GM19023 (cell line): ENCODE measurements at regions not wholly inside any gene's neighbourhood (a gene's known extent, or its start where the extent isn't known, plus 50 kb on each side); places are given as distances from the start of the nearest gene placed in this dataset.

ENCODE experiments used
- ATAC-seq: cut with Tn5 transposase; IDR thresholded peaks from one replicate; pipeline ENCODE4 v1.9.1; 2021; ENCODE audit warnings: mild to moderate bottlenecking, moderate library complexity; ENCODE audit not compliant: unreplicated experiment

DNA sequence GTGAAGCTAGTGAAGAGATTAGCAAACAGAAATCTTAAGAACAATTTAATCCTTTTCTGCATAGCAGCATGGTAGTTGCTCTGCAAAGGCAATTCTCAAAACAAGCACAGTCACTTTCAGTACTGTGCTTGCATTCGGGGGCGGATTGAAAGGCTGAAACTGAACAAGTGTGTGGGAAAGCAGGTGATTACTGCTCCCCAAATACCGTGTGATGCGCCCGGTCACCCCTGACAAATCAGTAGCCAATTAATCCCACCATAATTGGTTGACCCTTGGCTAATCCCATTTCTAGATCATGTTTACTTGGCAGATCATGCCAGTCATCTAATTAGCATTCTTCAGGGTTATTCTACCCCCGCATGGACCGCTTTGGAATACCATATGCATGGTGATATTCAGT, 76.5 kb upstream of the ADRB1 start:
- no peak for ATAC-seq

- no peak for ATAC-seq
Observed at GRCh38 chr10:113970641-113971040, 73.0 kb upstream of the ADRB1 start.

DNA sequence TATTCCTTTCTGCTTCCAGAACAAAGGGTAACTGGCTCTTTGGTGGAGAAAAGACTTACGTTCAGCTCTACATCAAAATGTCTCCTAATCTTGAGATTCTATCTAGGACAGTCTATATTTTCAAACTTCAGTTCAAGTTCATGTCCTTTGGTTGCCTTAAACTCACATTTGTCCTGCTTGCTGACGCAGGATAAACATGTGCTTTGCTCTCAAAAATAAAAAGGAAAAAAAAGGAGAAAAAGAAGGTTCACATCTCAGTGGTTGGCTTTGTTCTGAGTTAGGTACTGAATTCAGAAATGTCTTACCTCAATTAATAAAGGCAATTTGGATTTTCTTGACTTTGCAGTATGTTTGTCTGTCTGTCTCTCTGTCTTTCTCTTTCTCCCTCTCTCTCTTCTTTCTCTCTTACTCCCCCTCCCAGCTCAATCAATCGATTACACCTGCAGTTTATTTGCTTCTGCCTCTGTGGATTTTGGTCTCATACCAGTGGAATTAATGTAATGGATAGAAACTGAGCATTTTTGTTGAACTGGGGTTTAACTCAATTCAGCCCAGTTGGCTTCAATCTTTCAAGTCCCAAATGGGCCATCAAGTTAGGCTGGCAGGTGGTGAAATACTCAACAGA, 72.2 kb upstream of the ADRB1 start:
- no peak for ATAC-seq

DNA sequence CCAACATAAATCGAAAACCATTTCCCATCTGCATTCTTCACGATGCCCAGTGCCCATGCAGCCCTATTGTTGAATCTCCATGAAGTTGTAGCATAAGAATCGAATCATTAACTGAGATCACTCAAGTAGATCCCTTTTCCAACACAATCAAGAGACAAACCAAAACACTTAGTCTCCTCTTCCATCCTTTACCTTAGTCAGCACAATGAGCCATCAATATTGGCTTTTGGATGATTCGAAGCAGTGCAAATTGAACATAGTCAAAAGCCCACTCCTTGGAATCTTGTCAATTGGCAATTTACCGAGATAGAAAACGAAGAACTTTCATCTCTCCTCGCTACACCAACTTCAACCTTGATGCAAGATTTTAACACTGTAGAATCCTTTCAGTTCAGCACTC, 66.5 kb upstream of the ADRB1 start:
- ATAC-seq = no peak

GRCh38 chr10:113978802-113979201, 64.9 kb upstream of the ADRB1 start:
- no peak for ATAC-seq

DNA sequence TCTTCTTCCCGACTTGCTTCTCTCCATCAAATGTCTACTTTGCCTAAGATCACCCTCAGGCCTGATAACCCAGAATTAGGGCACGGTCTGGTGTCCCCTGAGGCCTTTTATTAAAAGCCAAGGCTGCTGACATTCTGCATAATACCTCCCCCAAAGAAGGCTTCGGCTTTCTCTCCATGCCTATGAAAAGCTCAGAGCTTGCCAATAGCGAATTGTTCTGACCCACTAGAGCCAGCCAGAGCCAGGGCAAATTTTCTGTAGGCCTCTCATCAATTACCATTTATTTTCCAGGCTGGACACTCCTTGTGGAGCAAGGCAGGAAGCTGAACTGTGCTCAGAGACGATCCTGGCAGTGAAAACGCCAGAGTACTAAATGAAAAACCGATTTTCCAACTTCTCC, 64.3 kb upstream of the ADRB1 start:
- ATAC-seq = no peak

- ATAC-seq = no peak
Observed at GRCh38 chr10:113980408-113981087, 63.1 kb upstream of the ADRB1 start.

DNA sequence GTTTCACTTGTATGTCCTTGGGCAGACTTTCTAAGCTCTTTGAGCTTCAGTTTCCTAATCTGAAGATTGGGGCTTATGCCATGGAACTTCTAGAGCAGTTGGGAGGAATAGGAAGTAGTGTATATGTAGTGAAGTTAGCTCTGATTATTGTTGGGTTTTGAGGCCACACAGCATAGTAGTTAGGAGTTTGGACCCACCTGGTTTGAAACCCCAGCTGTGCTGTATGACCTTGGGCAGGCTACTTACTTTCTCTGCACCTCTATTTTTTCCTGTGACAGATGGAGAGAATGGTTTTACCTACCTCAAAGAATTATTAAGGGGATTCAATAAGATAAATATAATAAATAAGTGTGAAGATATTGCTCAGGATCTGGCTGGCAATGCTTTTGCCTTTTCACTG, 61.4 kb upstream of the ADRB1 start:
- ATAC-seq = peak; percentile 29

DNA sequence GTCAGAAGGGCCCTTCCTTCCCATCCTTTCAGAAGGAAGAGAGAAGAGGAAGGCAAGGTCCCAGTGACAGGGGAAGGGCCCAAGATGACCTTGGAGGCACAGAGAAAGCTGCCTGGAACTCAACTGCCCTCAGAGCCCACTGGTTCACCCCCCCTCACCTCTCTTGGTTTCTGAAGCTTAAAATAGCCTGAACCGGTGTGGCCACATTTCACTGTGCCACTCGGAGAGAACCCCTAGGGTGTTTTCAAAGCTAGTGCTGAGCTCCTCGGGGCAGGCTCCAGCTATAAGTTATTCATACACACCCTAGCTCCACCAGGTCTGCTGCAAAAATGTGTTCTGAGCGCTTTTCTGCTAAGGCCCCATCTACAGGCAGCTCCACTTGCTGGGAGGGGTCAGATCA, 60.9 kb upstream of the ADRB1 start:
- peak; percentile 90 for ATAC-seq

- no peak for ATAC-seq
Observed at GRCh38 chr10:113983552-113983951, 60.1 kb upstream of the ADRB1 start.

DNA sequence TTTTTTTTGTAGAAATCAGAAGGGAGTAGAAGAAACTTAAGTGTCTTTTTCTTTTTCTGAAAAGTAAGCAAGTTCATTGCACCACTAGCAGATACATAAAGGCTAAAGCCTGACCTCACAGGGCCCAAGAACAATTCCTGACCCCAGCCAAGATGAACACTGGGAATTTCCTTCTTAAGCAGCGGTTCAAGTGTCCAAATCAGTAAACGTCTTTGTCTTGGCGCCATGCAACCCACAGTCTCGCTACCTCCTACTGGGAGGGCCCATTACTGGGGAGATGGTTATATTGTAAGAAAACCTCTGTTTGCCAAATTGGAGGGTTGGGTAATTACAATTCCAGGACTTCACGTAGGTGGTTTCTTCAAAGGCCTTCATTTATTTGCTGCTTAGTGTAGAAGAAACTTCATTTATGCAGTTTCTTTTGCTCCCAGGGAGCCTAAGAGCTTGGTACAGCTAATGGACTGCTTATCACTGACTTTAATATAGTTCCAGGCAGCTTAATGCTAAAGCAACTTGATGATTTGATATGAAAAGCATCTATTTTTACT, 58.3 kb upstream of the ADRB1 start:
- no peak for ATAC-seq

GRCh38 chr10:113986316-113986715, 57.4 kb upstream of the ADRB1 start:
- ATAC-seq = no peak

- no peak for ATAC-seq
Observed at GRCh38 chr10:113987156-113987555, 56.5 kb upstream of the ADRB1 start.

DNA sequence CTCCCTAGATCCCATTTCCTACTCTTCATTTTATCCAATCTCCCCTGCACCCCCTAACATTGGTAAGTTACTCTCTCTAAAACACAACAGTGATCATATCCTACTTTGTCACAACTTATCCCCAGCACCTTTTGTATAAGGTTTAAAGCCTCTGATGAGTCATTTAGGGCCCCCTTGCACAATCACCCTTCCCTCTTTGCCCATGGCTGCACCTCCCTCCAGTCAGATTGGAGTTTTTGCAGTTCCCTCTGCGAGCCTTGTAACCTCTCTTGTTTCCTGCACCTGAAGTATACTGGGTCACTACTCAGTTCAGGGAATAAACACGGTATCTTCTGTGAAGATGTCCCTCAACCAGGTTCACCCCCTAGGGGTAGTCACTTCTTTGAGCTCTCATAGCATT, 55.9 kb upstream of the ADRB1 start:
- ATAC-seq = no peak

- ATAC-seq = no peak
Observed at GRCh38 chr10:113988535-113988934, 55.1 kb upstream of the ADRB1 start.

DNA sequence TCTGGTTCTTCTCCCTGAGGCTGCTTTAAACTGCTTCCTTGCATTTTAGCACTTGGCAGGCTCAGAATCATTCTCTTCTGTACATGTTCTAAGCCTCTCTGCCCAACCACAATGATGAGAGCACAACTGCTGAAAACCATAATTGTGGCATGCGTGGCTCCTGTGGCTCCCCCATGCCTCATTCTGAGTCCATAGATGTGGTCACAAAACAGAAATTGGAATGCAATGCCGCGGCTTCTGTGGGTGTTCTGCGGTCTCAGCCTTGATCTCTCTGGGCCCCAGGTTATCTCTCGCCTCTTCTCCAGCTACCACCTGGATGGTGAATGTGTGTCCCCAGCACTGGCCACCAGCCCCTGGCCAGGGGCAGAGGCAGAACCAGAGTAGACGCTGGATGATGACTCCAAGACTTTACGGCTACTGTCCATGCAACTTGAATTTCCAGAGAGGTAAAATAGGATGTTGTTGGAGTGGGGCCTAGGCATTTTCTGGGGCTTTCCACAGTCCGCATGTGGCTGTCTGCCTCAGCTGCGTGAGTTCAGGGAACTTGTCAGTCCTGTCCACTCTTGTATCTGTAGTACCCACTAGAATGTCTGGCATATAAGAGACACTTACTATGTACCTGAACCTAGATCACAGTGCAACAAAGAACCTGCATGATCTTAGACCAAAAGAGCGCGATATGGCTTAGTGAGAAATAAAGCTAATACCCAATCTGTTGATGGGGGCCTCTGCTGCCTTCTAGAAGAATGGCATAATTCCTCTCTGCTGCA, 52.4 kb upstream of the ADRB1 start:
- ATAC-seq = no peak

DNA sequence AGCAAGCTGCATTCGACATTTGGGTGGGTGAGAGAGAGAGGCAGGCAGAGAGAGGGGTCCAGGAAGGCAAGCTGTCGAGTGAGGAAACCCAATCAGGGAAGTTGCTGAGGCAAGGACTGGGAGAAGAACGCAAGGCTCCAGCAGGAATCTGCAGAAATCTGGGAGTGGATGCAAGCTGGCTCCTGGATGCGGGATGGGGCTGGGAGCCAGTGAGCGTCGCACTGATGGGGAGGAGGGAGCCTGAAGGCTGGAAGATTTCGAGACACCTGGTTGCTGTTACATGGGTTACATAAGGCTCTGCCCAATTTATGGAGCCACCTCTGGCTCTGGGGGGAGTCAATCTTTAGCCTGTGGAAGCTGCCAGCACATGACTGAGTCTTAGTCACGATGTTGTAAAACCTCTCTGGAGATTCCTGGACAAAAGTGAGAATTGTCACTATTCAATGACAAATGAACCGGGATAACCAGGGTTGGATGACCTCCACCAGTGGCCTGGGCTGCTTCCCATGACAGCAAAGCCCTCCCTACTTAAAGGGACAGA, 51.1 kb upstream of the ADRB1 start:
- ATAC-seq = no peak

DNA sequence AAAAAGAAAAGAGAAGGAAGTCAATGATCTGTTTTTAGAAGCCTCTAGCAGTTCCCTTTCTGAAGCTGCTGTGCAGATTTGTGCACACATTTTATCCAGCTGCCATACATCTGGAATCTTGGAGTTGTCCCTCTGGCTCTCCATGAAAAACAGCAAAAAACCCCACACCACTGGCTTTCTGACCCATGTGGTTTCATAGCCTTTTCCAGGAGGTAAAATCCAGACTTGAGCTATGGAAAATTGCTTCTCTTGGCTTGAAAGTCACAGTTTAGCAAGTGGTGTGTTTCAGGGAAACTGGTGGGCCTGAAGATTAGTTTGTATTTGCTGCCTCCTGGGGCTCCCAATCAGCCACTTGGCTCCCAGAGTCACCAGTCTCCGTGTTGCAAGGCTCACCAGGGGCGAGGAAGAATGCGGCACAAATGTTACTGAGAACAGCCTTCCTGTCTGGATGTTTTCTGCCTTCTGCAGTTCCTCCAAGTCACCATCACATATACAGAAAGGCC, 50.1 kb upstream of the ADRB1 start:
- no peak for ATAC-seq
